Dendritic cell treated with granulocyte-macrophage colony-stimulating factor and Interleukin-4, amounts not matched to agents 40 ng/mL and 50 ng/mL, for 4 days (primary cell): ENCODE measurements at regions not wholly inside any gene's neighbourhood (a gene's known extent, or its start where the extent isn't known, plus 50 kb on each side); places are given as distances from the start of the nearest gene placed in this dataset.

Source experiments
- H3K27ac Mint-ChIP-seq: one replicate; pipeline ENCODE4 v1.8.0; 2022; ENCODE audit warnings: mild to moderate bottlenecking, mixed read lengths
- H3K27me3 Mint-ChIP-seq: one replicate; pipeline ENCODE4 v1.8.0; 2022; ENCODE audit warnings: mild to moderate bottlenecking, mixed read lengths
- H3K36me3 Mint-ChIP-seq: one replicate; pipeline ENCODE4 v1.8.0; 2022; ENCODE audit warnings: low read depth, mixed read lengths
- H3K4me1 Mint-ChIP-seq: one replicate; pipeline ENCODE4 v1.8.0; 2022; ENCODE audit warnings: low read depth, mixed read lengths
- H3K4me3 Mint-ChIP-seq: one replicate; pipeline ENCODE4 v1.8.0; 2022; ENCODE audit warnings: mild to moderate bottlenecking, moderate library complexity, mixed read lengths
- H3K9me3 Mint-ChIP-seq: one replicate; pipeline ENCODE4 v1.8.0; 2022; ENCODE audit warnings: mixed read lengths
- intact Hi-C: fragments of 100-400 bp; cut with micrococcal nuclease; formaldehyde crosslinking; loops from one replicate; pipeline ENCODE4 v1.15.0; 2022

DNA sequence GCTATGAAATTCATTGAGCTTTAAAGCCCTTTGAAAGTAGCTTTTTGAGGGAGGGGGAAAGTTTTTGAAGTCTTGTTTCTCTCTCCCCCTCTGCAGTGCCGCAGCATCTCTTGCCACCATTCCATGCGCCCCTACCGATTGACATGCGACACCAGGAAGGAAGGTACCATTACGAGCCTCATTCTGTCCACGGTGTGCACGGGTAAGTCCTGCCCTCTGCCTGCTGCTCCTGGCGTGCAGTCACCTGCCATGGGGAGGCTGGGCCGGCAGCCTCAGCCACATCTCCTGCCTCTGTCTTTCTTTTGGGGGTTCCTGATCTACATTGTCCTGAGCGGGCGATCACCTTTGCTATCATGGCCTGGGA lies 191.6 kb downstream of the GLI2 start:
- Mint-ChIP-seq H3K4me3 (no peak overlapping the region), H3K36me3 (no peaks in the 10 kb centered on the region), H3K9me3 (no peaks in the 10 kb centered on the region), H3K27me3 (no peaks in the 10 kb centered on the region), H3K4me1 (no peaks in the 10 kb centered on the region), H3K27ac (no peak overlapping the region)
- intact Hi-C loops: no loop called here

DNA sequence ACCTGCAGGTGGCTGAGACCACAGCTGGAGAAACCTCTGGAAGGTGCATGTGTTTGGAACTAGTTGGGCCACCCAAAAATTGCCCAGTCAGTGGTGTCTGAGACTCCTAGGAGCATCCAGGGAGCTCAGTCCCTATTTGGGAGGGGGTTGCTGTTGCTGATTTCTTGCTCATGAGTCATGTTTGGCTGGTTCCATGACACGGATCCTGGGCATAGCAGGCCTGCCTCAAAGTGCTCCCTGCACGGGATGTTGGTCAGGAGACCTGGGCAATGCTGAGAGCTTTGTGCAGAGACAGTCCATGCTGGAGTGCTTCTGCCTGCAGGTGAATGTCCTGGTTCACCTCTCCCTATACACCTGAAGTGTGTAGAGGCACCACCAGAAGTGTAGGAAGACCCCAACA lies 194.2 kb downstream of the GLI2 start:
- no peaks in the 10 kb centered on the region for H3K4me1 Mint-ChIP-seq
- no peaks in the 10 kb centered on the region for H3K9me3 Mint-ChIP-seq
- H3K4me3 Mint-ChIP-seq: no peak overlapping the region
- H3K27me3 Mint-ChIP-seq: no peaks in the 10 kb centered on the region
- intact Hi-C loops: no loop called here
- H3K27ac Mint-ChIP-seq: no peak overlapping the region
- H3K36me3 Mint-ChIP-seq: no peaks in the 10 kb centered on the region

DNA sequence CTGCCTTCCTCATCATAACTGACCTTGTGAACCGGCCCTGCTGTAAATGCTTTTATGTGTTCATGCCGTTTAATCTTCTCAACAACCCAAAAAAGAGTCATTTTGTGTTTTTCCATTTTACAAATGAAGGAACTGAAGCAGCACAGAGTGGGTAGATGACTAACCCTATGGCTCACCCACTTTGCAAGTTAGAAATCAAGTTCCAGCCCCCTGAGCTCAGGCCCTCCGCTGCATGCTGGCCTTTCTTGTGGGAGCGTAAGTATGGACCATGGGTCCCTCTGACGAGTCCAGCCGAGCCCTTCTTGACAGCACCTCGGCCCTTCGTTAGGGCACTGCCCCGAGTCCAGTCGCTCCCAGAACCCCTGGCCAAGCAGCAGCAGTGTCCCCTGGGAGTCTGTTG lies 194.6 kb downstream of the GLI2 start:
- no peaks in the 10 kb centered on the region for H3K9me3 Mint-ChIP-seq
- H3K27ac Mint-ChIP-seq: no peak overlapping the region
- no peaks in the 10 kb centered on the region for H3K36me3 Mint-ChIP-seq
- no peak overlapping the region for H3K4me3 Mint-ChIP-seq
- H3K4me1 Mint-ChIP-seq: no peaks in the 10 kb centered on the region
- no peaks in the 10 kb centered on the region for H3K27me3 Mint-ChIP-seq
- intact Hi-C loops: no loop called here

DNA sequence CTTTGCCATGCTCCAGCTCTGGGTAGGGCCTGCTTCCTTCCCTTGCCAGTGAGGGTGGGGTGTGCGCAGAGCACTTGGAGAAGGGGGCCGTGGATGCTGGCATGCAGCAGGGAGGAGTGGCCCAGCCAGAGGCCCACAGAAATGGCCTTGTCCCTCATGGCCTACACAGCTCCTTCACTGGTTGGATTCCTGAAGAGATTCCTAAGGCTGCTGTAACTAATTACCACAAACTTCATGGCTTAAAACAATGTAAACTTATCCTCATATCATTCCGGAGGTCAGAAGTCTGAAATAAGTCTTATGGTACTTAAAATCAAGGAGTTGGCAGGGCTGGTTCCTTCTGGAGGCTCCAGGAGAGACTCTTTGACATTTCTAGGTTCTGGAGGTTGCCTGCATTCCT lies 195.2 kb downstream of the GLI2 start:
- H3K4me1 Mint-ChIP-seq: no peaks in the 10 kb centered on the region
- no peak overlapping the region for H3K4me3 Mint-ChIP-seq
- intact Hi-C loops: no loop called here
- no peaks in the 10 kb centered on the region for H3K27me3 Mint-ChIP-seq
- H3K27ac Mint-ChIP-seq: no peak overlapping the region
- no peaks in the 10 kb centered on the region for H3K36me3 Mint-ChIP-seq
- H3K9me3 Mint-ChIP-seq: no peaks in the 10 kb centered on the region

DNA sequence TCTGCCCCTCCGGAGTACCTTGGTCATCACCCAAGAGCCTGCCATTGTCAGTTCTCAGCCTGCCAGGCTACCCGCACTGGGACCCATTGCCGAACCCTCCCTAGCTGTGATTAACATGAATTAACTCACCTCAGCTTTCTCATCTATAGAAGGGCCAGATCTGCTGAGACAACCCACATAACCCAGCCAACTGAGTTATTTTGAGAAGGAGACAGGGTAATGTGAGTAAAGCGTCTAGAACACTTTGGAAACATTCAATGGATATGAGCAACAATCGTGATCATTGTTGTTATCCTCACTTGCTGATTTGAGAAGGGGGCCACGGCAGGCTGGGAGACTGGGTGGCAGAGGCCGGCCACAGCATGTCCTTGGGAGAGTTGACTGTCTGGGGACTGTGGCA lies 196.8 kb downstream of the GLI2 start:
- H3K27ac Mint-ChIP-seq: no peak overlapping the region

DNA sequence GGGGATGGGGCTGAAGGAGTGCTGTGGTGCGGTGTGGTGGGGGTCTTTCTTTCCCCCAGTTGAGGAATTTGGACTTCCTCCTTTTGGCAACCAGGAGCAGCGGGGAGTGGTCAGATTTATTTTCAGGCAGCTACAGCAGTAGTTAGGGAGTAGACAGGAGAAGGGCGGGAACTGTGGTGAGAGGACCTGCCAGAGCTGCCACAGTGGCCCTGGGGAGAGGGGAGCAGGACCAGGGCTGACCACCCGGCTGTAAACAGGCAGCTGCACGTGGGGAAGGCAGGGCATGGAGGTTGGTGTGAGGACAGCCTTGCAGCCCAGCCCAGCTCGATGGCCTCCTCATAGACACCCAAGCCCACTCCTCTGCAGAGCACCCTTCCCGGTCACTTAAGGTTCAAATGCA lies 197.2 kb downstream of the GLI2 start:
- Mint-ChIP-seq H3K4me3 (no peak overlapping the region), H3K9me3 (no peaks in the 10 kb centered on the region), H3K4me1 (no peaks in the 10 kb centered on the region), H3K27me3 (no peaks in the 10 kb centered on the region), H3K36me3 (no peaks in the 10 kb centered on the region), H3K27ac (no peak overlapping the region)
- intact Hi-C loops: no loop called here

More for the DNA sequence above, 196.8 kb downstream of the GLI2 start:
- Mint-ChIP-seq H3K36me3 (no peaks in the 10 kb centered on the region), H3K9me3 (no peaks in the 10 kb centered on the region), H3K27me3 (no peaks in the 10 kb centered on the region), H3K4me3 (no peak overlapping the region), H3K4me1 (no peaks in the 10 kb centered on the region)
- intact Hi-C loops: no loop called here

DNA sequence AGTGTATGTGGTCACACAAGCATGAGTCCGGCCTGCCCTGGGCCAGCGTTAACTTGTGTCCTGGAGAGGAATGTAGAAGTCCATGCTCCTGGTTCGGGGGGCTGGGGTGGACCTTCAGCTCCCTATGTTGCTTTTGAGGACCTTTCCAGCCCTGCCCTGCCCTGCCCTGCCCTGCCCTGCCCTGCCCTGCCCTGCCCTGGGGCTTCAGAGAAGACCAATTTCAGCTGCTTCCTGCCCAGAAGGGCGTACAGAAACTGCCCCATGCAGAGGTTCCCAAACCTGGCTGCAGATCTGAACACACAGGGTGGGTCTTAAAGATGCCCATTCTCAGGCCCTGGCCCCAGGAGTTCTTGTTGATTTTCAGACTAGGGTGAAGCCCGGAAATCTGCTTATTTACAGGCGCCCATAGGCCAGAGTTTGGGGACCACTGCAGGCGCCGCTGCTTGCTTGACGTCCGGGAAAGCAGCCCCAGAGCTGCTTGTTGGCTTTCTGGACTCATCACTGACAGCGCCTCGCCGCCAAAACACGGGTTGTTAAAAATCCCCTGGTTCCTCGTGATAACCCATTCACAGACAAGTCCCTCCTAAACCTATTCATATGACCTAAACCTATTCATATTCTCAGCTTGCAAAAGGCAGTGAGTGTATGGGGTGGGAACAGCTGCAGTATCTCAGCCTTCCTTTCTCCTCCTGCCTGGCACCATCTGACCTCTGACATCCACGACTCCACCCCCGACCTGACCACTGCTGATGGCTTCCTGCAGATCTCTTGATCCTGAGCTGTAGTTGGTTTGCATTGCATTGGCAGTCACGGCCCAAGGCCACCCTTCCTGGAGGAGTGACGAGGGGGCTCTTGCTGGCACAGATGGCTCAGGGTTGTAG lies 198.3 kb downstream of the GLI2 start:
- Mint-ChIP-seq H3K4me1 (no peaks in the 10 kb centered on the region), H3K36me3 (no peaks in the 10 kb centered on the region), H3K27ac (no peak overlapping the region), H3K4me3 (no peak overlapping the region), H3K27me3 (no peaks in the 10 kb centered on the region), H3K9me3 (no peaks in the 10 kb centered on the region)
- intact Hi-C loops: no loop called here

DNA sequence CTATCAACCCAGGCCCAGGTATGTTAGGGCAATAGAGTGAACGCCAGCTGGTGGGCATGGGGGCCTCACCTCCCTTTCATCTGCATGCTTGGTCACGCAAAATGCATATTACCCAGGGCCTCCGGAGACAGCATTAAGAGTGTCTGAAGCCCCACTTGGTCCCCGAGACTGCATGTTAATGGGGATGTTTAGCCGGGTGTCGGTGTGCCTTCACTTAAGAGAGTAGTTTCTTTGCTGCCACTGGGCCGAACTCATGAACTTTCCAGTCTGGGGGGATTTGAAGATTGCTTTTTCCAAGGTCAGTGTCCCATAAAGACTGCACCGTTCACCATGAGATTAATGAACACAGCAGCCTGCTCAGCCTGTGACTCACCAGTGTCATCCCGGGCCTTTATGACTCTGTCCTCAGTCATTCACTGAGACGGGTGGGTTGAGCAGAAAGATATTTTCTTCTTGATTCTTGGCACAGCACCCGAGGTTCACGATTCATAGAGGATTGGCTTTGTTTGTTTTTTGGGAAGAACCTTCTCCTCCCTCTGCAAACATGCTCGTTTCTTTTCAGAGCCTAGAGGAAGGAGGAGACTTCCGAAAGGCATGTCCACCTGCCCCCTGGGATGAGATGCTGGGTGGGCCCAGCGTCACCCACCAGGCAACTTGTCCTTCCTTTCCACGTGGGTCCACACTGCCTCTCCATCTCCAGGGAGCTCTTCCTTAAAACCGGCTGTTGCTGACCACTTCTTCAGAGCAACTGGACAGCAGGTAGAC lies 199.1 kb downstream of the GLI2 start:
- intact Hi-C loops: no loop called here
- Mint-ChIP-seq H3K36me3 (no peaks in the 10 kb centered on the region), H3K9me3 (no peaks in the 10 kb centered on the region), H3K4me1 (no peaks in the 10 kb centered on the region), H3K4me3 (no peak overlapping the region), H3K27ac (no peak overlapping the region), H3K27me3 (no peaks in the 10 kb centered on the region)

DNA sequence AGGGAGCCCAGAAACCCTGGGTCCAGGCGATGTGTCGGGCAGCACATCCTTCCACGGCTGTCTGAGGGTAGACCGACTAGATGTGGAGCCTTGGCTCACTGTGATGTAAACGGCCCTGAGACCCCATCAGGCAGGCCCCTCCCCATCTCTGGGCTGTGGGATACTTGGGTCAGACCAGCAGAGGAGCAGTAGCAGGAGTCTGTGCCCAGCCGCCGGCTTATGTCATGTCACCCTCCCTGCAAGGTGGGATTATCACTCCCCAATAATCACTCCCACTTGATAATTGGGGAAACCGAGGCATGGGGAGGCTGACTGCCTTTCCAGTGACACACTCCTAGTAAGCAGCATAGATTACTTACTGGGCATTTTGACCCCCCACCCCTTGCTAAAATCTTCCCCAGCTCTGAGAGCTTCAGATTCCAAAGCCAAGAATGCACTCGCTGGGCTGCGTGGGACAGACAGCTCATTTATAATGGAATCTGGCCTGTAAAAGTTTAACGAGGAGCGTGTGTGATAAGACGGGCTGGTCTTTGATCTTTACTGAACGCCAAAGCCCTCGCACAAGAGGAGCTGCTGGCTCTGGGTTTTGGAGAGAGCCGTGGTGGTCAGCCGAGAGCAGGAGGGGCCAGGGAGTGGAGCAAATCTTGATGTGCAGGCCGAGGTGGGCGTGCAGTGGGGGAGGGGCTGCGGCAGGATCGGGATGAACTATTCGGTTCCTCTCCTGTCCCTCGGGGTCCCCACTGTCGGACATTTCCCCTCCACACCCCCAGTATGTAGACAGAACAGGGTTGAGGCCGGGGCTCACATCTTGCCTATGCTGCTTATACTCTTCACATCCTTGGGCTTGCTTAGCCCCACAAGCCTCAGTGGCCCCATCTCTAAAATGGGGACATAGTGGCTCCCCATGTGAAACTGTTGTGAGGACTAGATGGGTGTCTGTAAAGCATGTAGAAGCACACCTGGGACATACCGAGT lies 200.0 kb downstream of the GLI2 start:
- no peak overlapping the region for H3K27ac Mint-ChIP-seq
- H3K4me1 Mint-ChIP-seq: no peaks in the 10 kb centered on the region
- intact Hi-C loops: no loop called here
- no peaks in the 10 kb centered on the region for H3K27me3 Mint-ChIP-seq
- no peak overlapping the region for H3K4me3 Mint-ChIP-seq
- H3K36me3 Mint-ChIP-seq: no peaks in the 10 kb centered on the region
- no peaks in the 10 kb centered on the region for H3K9me3 Mint-ChIP-seq

DNA sequence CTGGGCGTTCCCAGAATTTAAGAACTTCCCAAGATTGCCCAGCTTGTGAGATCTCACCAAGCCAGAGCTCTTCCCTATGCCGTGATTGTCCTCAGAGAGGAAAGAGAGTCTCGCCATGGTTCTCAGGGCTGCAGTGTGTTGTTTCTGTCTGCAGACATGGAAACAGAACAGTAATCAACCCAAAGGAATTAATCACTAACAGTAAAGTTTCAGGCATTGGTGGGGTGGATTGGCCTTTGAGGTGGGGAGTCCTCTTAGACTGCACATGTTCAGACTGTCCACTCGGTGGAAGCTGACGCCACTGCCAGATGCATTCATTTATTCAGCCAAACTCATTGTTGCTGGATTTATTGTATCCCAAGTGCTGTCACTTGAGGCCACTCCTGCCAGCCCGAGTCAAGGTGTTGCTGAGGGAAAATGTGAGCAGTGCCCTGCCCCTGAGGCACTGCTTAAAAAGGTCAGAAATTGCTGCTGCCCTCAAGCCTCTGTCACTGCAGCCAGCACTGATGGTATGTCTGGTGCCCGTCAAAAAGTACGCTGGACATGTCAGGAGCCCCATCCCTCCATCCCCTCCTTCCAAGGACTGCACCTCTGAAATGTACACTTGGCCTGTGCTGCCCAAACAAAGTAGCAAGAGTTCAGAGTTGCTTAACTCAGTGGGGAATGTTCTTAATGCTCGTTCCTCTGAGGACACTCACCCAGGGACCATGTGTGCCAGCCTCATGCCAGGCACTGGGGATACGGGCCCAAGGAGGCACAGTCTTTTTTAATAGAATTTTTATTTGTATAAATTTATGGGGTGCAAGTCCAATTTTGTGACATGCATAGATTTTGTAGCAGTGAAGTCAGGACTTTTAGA lies 201.0 kb downstream of the GLI2 start:
- H3K27ac Mint-ChIP-seq: no peak overlapping the region
- H3K9me3 Mint-ChIP-seq: no peaks in the 10 kb centered on the region
- intact Hi-C loops: no loop called here
- H3K4me3 Mint-ChIP-seq: no peak overlapping the region
- H3K27me3 Mint-ChIP-seq: no peaks in the 10 kb centered on the region
- no peaks in the 10 kb centered on the region for H3K36me3 Mint-ChIP-seq
- no peaks in the 10 kb centered on the region for H3K4me1 Mint-ChIP-seq

DNA sequence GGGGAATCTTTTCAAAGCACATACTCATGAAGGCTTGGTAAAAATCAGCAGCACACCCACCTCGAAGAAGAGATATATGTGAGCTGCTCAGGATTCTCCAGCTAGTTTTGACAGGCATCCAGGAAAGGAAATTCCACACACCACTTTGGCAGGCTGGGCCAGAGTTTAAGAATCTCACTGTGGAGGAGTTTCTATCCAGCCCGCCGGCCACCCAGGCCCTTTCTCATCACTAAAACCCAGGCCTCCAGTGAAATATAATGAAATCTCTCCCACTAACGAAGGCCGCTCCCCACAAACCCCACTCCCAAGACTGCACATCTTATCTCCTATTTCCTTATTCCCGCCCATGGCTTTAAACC lies 202.0 kb downstream of the GLI2 start:
- intact Hi-C loops: no loop called here
- H3K4me1 Mint-ChIP-seq: no peaks in the 10 kb centered on the region
- H3K27me3 Mint-ChIP-seq: no peaks in the 10 kb centered on the region
- H3K9me3 Mint-ChIP-seq: no peaks in the 10 kb centered on the region
- H3K4me3 Mint-ChIP-seq: no peak overlapping the region
- no peak overlapping the region for H3K27ac Mint-ChIP-seq
- no peaks in the 10 kb centered on the region for H3K36me3 Mint-ChIP-seq

DNA sequence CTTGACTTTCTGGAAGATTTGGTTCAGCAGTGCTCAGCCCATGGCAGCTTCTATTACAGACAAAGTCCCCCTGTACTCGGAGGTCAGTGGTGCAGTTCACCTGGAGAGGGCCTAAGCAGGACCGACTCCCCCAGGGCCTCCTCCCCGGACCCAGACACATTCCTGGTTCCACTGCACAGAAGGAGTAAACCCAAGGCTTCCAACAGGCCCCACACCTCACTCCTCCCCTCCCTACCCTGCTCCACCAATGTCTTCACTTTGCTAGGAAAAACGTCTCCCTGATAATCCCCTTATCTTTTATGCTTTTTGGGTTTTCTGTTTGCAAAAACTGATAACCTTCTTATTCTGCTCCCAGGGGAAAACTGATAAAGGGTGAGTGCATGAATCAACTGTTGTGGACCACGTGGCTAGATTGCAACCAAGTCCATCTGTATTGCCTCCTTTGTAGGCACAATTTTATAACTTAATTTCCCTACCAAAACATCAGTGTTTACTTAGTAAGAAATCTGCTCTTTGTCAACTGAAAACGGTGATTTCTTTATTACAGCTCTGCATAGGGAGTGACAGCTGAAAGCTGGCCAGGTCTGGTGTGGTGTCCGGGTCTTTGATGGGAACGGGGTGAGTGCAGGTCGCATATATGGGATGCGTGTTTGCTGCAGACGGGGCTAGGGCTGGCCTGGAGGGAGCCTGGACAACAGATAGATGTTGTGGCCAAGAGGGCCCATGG lies 202.5 kb downstream of the GLI2 start:
- no peak overlapping the region for H3K27ac Mint-ChIP-seq
- intact Hi-C loops: no loop called here
- no peaks in the 10 kb centered on the region for H3K27me3 Mint-ChIP-seq
- no peaks in the 10 kb centered on the region for H3K4me1 Mint-ChIP-seq
- no peak overlapping the region for H3K4me3 Mint-ChIP-seq
- H3K36me3 Mint-ChIP-seq: no peaks in the 10 kb centered on the region
- H3K9me3 Mint-ChIP-seq: no peaks in the 10 kb centered on the region
